HG02870 (cell line): ENCODE measurements at regions not wholly inside any gene's neighbourhood (a gene's known extent, or its start where the extent isn't known, plus 50 kb on each side); places are given as distances from the start of the nearest gene placed in this dataset.
"Not testable (repeated sequence)": the region's sequence is repeated elsewhere in the genome, so short reads cannot be mapped to it uniquely, and the experiment has no call there.

Experiments
- ATAC-seq: cut with Tn5 transposase; IDR thresholded peaks from one replicate; pipeline ENCODE4 v1.9.1; 2021; ENCODE audit warnings: mild to moderate bottlenecking, moderate library complexity; ENCODE audit not compliant: unreplicated experiment

- not testable (repeated sequence) for ATAC-seq
Observed at GRCh38 chr15:84360902-84361301, 125.3 kb downstream of the GOLGA6L4 start.

GRCh38 chr15:84384421-84384820, 148.8 kb downstream of the GOLGA6L4 start:
- ATAC-seq, result not testable (repeated sequence)

GRCh38 chr15:84387086-84387485, 151.5 kb downstream of the GOLGA6L4 start:
- ATAC-seq, result no peak

- not testable (repeated sequence) for ATAC-seq
Observed at GRCh38 chr15:84388201-84388600, 152.6 kb downstream of the GOLGA6L4 start.

- ATAC-seq, result not testable (repeated sequence)
Observed at GRCh38 chr15:84388638-84389037, 153.1 kb downstream of the GOLGA6L4 start.

DNA sequence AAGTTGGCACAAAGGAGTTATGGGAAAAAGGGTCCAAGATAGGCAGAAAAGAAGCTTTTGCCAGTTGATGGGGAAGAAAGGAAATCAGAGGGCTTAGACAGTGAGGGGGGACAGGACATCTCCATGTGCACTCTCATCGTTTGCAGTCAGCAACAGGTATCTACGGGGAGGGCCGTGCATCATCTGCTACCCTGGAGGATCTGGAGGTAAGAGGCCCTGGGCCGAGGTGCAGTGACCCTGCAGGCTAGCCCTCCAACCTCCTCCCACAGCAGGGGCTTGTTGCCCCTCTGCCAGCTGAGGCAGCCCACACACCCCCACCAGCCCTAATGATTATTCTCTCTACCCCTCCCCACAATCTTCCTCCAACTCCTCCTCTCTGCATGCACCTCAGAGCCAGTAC, 154.8 kb downstream of the GOLGA6L4 start:
- ATAC-seq, result not testable (repeated sequence)

DNA sequence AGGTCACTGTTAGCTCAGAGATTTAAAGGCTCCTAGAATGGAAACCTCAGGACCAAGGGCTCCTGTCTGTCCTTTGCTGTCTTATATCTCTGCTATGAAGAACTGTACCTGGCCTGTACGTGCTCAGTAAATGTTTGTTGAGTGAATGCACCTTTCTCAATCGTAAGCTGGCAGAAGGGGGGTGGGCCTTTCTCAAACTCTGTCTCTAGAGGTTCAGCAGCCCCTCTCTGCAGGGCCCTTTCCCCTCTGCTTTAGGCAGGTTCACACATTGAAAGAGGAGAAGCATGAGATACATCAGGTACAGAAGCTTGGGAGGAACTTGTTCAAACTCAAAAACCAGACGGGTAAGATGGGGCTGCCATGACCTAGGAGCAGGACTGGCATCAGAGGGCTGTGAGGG, 155.6 kb downstream of the GOLGA6L4 start:
- no peak for ATAC-seq

DNA sequence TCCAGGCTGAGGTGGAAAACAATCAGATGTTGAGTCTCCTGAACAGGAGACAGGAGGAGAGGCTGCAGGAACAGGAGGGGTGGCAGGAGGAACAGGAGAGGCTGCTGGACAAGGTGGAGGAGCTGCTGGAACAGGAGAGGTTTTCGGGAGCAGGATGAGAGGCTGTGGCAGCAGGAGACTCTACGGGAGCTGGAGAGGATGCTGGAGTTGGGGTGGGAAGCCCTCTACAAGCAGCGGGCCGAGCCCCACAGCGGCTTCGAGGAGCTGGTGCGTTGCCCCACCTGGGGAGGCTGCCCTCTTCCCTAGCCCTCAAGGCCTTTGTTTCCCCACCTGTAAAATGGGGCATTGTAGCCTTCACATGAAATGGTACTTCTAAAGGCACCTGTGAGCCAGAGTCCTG, 156.4 kb downstream of the GOLGA6L4 start:
- not testable (repeated sequence) for ATAC-seq

DNA sequence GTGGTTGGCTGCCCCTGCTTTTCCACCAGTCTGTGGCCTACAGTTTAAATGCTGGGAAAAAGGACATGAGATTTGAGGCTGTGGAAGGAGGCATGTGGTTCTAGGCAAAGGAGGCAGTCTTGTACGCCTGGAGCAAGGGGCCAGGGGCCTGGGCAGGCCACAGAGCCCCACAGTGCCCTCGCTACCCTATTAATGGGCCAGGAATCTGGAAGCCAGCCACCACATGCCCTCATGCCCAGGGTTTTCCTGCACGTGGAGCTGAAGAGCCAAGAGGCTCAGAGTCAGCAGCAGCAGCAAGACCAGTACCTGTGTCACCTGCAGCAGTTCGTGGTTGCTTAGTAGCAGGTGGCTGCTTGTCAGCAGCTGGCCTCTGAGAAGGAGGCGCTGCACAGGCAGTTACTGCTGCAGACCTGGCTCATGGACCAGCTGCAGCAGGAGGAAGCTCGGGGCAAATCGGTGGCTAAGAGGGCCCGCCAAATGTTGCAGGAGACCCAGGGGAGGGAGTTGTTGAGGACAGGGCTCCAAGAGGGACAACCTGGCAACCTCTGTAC, 157.9 kb downstream of the GOLGA6L4 start:
- ATAC-seq, result not testable (repeated sequence)

GRCh38 chr15:84393966-84394365, 158.4 kb downstream of the GOLGA6L4 start:
- ATAC-seq, result not testable (repeated sequence)

GRCh38 chr15:84395384-84395783, 159.8 kb downstream of the GOLGA6L4 start:
- not testable (repeated sequence) for ATAC-seq

GRCh38 chr15:84395881-84396280, 160.3 kb downstream of the GOLGA6L4 start:
- ATAC-seq, result not testable (repeated sequence)

DNA sequence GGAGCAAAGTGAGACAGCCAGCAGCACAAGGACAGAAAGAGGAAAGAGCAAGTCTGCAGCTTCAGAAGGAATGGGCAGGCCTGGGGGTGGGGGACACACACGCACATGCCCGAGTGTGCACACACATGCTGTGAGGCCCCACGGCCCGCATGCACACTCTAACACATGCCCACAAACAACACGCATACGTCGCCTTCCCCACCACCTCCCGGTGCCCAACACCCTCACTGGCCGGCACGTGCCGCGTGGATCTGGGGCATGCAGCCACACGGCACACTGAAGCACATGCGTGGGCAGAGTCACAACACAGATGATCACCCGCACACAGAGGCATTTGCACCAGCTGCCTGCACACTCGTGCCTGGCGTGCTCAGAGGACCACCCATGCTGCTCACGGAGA, 161.5 kb downstream of the GOLGA6L4 start:
- not testable (repeated sequence) for ATAC-seq

DNA sequence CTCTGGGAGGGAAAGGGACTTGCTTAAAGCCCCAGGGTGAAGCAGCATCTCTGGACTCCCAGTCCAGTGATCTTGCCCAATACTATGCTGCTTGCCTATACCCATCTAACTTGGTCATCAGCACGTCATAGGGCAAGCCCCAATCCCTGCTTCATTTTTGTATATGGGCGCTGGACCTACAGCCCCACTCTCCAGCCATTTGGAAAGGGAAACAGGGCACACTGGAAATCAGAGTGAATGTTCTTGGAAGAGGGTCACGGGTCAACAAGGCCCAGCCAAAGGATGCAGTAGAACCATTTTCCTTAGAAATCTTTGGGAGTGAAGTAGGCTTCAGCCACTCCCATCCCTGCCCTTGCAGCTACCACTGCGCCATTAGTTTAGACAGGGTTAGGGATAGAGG, 162.5 kb downstream of the GOLGA6L4 start:
- not testable (repeated sequence) for ATAC-seq

DNA sequence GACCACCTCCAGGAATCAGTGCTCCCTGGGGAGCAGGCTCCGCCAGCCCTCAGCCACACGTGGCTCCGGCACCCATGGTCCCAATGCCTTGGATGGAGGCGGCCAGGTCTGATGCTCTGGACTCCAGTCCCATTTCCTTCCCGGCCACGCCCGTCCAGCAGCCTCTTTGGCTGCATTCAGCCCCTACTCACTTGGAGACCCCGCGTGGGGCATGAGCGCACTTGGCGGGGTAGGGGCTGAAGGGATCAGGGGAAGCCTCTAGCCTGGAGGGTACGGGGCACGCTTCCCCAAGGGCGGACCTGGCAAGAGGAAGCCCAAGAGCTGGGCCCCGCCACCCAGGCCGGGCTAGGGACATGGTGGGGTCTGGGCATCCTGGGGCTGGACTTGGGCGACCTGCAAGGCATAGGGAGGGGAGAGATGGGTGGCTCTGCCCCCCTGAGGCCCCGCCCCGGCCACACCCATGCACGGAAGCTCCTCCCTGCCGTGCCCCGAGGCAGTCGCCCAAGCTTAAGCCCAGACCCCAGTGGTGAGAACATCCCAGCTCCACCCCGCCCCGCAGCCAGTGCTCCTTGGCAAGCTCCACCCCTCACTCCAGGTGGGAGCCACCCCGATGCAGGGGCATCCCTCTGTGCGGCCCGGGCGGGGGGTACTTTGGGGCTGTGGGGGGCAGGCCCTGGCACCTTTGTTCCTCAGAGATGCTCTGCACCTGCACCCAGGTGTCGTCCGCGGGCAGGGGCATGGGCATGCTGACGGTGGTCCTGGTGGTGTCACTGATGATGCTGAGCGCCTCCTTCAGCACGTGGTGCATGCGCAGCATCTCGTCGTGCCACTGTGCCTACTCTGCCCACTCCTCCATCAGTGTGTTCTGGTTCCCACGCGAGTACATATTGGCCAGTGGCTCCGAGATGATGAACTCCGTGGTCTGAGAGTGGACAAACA, 163.5 kb downstream of the GOLGA6L4 start:
- ATAC-seq, result no peak

- no peak for ATAC-seq
Observed at GRCh38 chr15:84400017-84400740, 164.6 kb downstream of the GOLGA6L4 start.

GRCh38 chr15:84400820-84401219, 165.2 kb downstream of the GOLGA6L4 start:
- ATAC-seq, result no peak

DNA sequence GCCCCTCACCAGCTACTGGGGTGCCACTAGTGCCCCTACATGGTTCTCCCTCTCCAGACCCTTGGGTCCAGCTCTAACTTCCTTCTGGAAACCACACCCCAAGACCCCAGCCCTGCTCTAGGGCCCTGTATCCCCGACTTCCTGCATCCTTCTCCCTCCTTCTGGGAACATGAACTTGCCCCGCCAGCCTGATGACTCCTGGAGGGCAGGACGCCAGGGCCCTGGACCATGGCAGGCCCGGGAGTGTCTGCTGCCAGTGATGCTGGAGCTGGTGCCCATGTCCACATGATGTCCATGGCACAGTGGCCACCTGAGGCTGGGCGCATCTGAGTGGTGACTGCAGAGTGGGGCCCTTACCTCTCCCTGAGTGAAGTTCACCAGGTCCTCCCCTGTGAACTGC, 165.9 kb downstream of the GOLGA6L4 start:
- not testable (repeated sequence) for ATAC-seq

GRCh38 chr15:84401891-84402840, 166.6 kb downstream of the GOLGA6L4 start:
- not testable (repeated sequence) for ATAC-seq

- ATAC-seq, result no peak
Observed at GRCh38 chr15:84402856-84403608, 167.5 kb downstream of the GOLGA6L4 start.
